ENCODE measurements at regions not wholly inside any gene's neighbourhood (a gene's known extent, or its start where the extent isn't known, plus 50 kb on each side); places are given as distances from the start of the nearest gene placed in this dataset.

- H3K27me3 ChIP-seq (ENCODE audit: low read depth): no peaks in the 10 kb centered on the region
- no peak overlapping the region for H3K27ac ChIP-seq
- ATAC-seq (peak in 1 of 2 donors; percentile 39), DNase-seq (no peak)
- H3K4me1 ChIP-seq: no peaks in the 10 kb centered on the region
- intact Hi-C loops (cut with DNase I): no loop called here
- H3K4me3 ChIP-seq: no peak overlapping the region
- TF ChIP-seq, protein P1, sequence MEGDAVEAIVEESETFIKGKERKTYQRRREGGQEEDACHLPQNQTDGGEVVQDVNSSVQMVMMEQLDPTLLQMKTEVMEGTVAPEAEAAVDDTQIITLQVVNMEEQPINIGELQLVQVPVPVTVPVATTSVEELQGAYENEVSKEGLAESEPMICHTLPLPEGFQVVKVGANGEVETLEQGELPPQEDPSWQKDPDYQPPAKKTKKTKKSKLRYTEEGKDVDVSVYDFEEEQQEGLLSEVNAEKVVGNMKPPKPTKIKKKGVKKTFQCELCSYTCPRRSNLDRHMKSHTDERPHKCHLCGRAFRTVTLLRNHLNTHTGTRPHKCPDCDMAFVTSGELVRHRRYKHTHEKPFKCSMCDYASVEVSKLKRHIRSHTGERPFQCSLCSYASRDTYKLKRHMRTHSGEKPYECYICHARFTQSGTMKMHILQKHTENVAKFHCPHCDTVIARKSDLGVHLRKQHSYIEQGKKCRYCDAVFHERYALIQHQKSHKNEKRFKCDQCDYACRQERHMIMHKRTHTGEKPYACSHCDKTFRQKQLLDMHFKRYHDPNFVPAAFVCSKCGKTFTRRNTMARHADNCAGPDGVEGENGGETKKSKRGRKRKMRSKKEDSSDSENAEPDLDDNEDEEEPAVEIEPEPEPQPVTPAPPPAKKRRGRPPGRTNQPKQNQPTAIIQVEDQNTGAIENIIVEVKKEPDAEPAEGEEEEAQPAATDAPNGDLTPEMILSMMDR (IDR thresholded peaks at IDR 0.05): peak; percentile 33
- H3K9me3 ChIP-seq: no peaks in the 10 kb centered on the region
- H3K36me3 ChIP-seq: no peaks in the 10 kb centered on the region
These were observed 94.4 kb upstream of the STEAP4 start for GRCh38 chr7:88401009-88401623.

DNA sequence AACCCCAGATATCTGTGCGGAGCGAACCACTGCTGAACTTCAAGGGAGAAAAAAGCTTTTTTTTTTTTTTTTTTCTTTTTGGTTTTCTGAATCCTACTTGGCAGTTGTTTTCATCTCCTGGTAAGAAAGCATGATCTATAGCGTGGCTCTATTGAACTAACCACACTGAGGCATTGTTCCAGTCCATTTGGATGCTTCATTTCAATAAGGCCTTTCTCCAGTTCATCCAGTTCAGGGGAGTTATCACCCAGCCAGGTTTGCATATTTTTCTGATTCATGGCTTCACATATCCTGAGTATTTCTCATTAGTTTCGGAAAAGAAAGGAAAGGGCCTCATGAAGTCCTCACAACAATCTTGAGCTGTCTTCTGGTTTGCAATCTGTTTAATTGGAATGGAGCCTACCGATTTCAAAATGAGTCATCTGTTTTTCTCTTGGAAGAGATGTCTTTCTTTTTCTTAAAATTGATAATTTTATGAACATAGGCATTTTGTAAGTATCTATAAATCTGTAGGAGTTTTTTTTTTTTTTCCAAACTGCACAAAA is 93.1 kb upstream of the STEAP4 start:
- no peaks in the 10 kb centered on the region for H3K36me3 ChIP-seq
- H3K27me3 ChIP-seq (ENCODE audit: low read depth): no peaks in the 10 kb centered on the region
- no peak for DNase-seq
- H3K9me3 ChIP-seq: no peaks in the 10 kb centered on the region
- no peak overlapping the region for H3K27ac ChIP-seq
- TF ChIP-seq, protein P1 (IDR thresholded peaks at IDR 0.05): no peak
- ATAC-seq: no peak
- no peaks in the 10 kb centered on the region for H3K4me1 ChIP-seq
- no peak overlapping the region for H3K4me3 ChIP-seq
- intact Hi-C loops (cut with DNase I): no loop called here

- Histone ChIP-seq H3K27ac (no peak overlapping the region), H3K36me3 (no peaks in the 10 kb centered on the region), H3K4me3 (no peak overlapping the region), H3K4me1 (no peaks in the 10 kb centered on the region), H3K9me3 (no peaks in the 10 kb centered on the region), H3K27me3 (ENCODE audit: low read depth) (no peaks in the 10 kb centered on the region)
- TF ChIP-seq, protein P1 (IDR thresholded peaks at IDR 0.05): no peak
- intact Hi-C loops (cut with DNase I): no loop called here
- no peak for ATAC-seq
- no peak for DNase-seq
These were observed 92.3 kb upstream of the STEAP4 start for GRCh38 chr7:88399036-88399435.

- no peak for DNase-seq
- H3K4me3 ChIP-seq: no peak overlapping the region
- no peaks in the 10 kb centered on the region for H3K4me1 ChIP-seq
- H3K27ac ChIP-seq: no peak overlapping the region
- intact Hi-C loops (cut with DNase I): no loop called here
- H3K27me3 ChIP-seq (ENCODE audit: low read depth): no peaks in the 10 kb centered on the region
- H3K9me3 ChIP-seq: no peaks in the 10 kb centered on the region
- TF ChIP-seq, protein P1 (IDR thresholded peaks at IDR 0.05): no peak
- no peaks in the 10 kb centered on the region for H3K36me3 ChIP-seq
- ATAC-seq: no peak
These were observed 91.8 kb upstream of the STEAP4 start for GRCh38 chr7:88398459-88398858.

DNA sequence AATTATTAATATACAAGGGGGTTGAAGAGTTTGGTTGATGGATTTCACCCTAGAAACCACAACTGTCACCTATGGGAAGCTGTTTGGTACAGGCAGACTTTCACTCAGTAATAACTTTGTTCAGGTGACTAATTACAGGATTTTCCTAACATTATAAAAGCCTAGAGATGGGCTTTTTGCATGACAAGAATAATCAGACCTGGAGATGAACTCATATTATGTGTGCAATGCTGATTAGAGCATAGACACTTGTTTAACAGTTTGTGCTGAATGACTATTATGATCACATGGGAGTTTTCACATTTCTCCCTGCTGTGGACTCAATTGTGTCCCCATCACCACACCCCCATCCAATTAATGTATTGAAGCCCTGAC is 90.2 kb upstream of the STEAP4 start:
- intact Hi-C loops (cut with DNase I): no loop called here
- Histone ChIP-seq H3K27me3 (ENCODE audit: low read depth) (no peaks in the 10 kb centered on the region), H3K4me3 (no peak overlapping the region), H3K4me1 (no peaks in the 10 kb centered on the region), H3K36me3 (no peaks in the 10 kb centered on the region), H3K9me3 (no peaks in the 10 kb centered on the region), H3K27ac (no peak overlapping the region)
- TF ChIP-seq, protein P1 (IDR thresholded peaks at IDR 0.05): no peak
- no peak for DNase-seq
- ATAC-seq: no peak
